Activated CD8-positive, alpha-beta T cell treated with anti-CD3 and anti-CD28 coated beads for 36 hours (primary cell): ENCODE measurements at regions not wholly inside any gene's neighbourhood (a gene's known extent, or its start where the extent isn't known, plus 50 kb on each side); places are given as distances from the start of the nearest gene placed in this dataset.
"Not testable (repeated sequence)": the region's sequence is repeated elsewhere in the genome, so short reads cannot be mapped to it uniquely, and the experiment has no call there.

Experiments
- ATAC-seq: fragments of 200-7000 bp; cut with Tn5 transposase; one replicate; pipeline ENCODE4 v1.10.0; 2021; ENCODE audit warnings: mild to moderate bottlenecking, moderate library complexity
- CTCF ChIA-PET: fragments of 350-600 bp; sonication (Branson Sonifier 250); formaldehyde crosslinking; loops from one replicate; lab custom pipeline; 2021; ENCODE audit warnings: antibody characterized with exemption; lab: Charles Lee
- POLR2A ChIA-PET: fragments of 350-600 bp; sonication (Branson Sonifier 250); formaldehyde crosslinking; loops from one replicate; lab custom pipeline; 2021; ENCODE audit warnings: antibody characterized with exemption; lab: Charles Lee
- DNase-seq: peaks from one replicate; pipeline ENCODE4 v3.0.0-alpha.2; 2020
- H3K27ac Mint-ChIP-seq: one replicate; pipeline ENCODE4 v1.8.0; 2021; ENCODE audit warnings: mild to moderate bottlenecking, mixed read lengths
- H3K27me3 Mint-ChIP-seq: one replicate; pipeline ENCODE4 v1.8.0; 2021; ENCODE audit warnings: mixed read lengths
- H3K36me3 Mint-ChIP-seq: one replicate; pipeline ENCODE4 v1.8.0; 2021; ENCODE audit warnings: low read depth, mixed read lengths
- H3K4me1 Mint-ChIP-seq: one replicate; pipeline ENCODE4 v1.8.0; 2021; ENCODE audit warnings: low read depth, mixed read lengths
- H3K4me3 Mint-ChIP-seq: one replicate; pipeline ENCODE4 v1.8.0; 2021; ENCODE audit warnings: mild to moderate bottlenecking, moderate library complexity, mixed read lengths
- H3K9me3 Mint-ChIP-seq: one replicate; pipeline ENCODE4 v1.8.0; 2021; ENCODE audit warnings: mixed read lengths
- CTCF ChIP-seq: fragments of 200-600 bp; IDR thresholded peaks from one replicate; pipeline ENCODE4 v1.8.0; 2022; ENCODE audit warnings: antibody characterized with exemption, mild to moderate bottlenecking
- intact Hi-C: fragments of 100-400 bp; cut with micrococcal nuclease; formaldehyde crosslinking; loops from one replicate; pipeline ENCODE4 v1.10.0; 2022

GRCh38 chr9:97248252-97248651 is 59.2 kb upstream of the CCDC180 start:
- not testable (repeated sequence) for H3K36me3 Mint-ChIP-seq, DNase-seq, H3K4me1 Mint-ChIP-seq

GRCh38 chr9:97243606-97244005 is 63.9 kb upstream of the CCDC180 start:
- H3K9me3 Mint-ChIP-seq, result no peaks in the 10 kb centered on the region
- ATAC-seq, result no peak
- no peaks in the 10 kb centered on the region for H3K27me3 Mint-ChIP-seq
- H3K4me3 Mint-ChIP-seq, result no peak overlapping the region
- CTCF ChIA-PET, result no interaction called here
- TF ChIP-seq CTCF, result no peak
- H3K27ac Mint-ChIP-seq, result no peak overlapping the region
- no peak for DNase-seq
- intact Hi-C loops, result no loop called here
- no peaks in the 10 kb centered on the region for H3K36me3 Mint-ChIP-seq
- peaks cover 21% of the 10 kb centered on the region for H3K4me1 Mint-ChIP-seq
- POLR2A ChIA-PET, result no interaction called here

More at GRCh38 chr9:97248252-97248651, 59.2 kb upstream of the CCDC180 start:
- H3K9me3 Mint-ChIP-seq, H3K27ac Mint-ChIP-seq, H3K4me3 Mint-ChIP-seq, ATAC-seq, CTCF ChIA-PET, intact Hi-C loops, H3K27me3 Mint-ChIP-seq: not testable (repeated sequence)
- POLR2A ChIA-PET, result interaction anchor here (1.3 kb wide), 1 partner anchor 10 kb away, joined by 4 read pairs; no protein-coding TSS in a partner anchor

DNA sequence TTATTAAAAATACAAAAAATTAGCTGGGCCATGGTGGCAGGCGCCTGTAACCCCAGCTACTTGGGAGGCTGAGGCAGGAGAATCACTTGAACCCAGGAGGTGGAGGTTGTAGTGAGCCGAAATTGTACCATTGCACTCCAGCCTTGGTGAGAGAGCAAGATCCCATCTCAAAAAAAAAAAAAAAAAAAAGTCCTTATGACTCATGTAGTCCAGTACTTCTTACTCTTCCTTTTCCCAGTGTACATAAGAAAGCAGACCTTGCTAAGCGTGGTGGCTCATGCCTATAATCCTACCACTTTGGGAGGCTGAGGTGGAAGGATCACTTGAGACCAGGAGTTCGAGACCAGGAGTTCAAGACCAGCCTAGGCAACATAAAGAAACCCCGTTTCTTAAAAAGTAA is 66.0 kb upstream of the CCDC180 start:
- H3K4me3 Mint-ChIP-seq, H3K27me3 Mint-ChIP-seq, intact Hi-C loops, H3K36me3 Mint-ChIP-seq, DNase-seq, CTCF ChIA-PET, H3K9me3 Mint-ChIP-seq, H3K27ac Mint-ChIP-seq, POLR2A ChIA-PET, ATAC-seq: not testable (repeated sequence)
- peaks cover 26% of the 10 kb centered on the region for H3K4me1 Mint-ChIP-seq

- intact Hi-C loops, result no loop called here
- ATAC-seq (peak; percentile 94), DNase-seq (peak; percentile 89)
- Mint-ChIP-seq H3K4me3 (peak overlapping the region; percentile 81), H3K27ac (peak overlapping the region; percentile 95), H3K4me1 (peaks cover 23% of the 10 kb centered on the region), H3K9me3 (no peaks in the 10 kb centered on the region), H3K27me3 (no peaks in the 10 kb centered on the region), H3K36me3 (no peaks in the 10 kb centered on the region)
- POLR2A ChIA-PET, result interaction anchor here (0.6 to 1.4 kb wide), 4 partner anchors 10 to 24 kb away, joined by 3 to 4 read pairs (median 4); no protein-coding TSS in a partner anchor
- CTCF ChIA-PET, result interaction anchor here (0.9 to 2.9 kb wide), 3 partner anchors 16 to 382 kb away, joined by 3 to 20 read pairs (median 8); no protein-coding TSS in a partner anchor
- TF ChIP-seq CTCF, result no peak
Observed at GRCh38 chr9:97237951-97238889, 69.2 kb upstream of the CCDC180 start.

- TF ChIP-seq CTCF, result no peak
Observed at GRCh38 chr9:97237311-97237786, 70.1 kb upstream of the CCDC180 start.

DNA sequence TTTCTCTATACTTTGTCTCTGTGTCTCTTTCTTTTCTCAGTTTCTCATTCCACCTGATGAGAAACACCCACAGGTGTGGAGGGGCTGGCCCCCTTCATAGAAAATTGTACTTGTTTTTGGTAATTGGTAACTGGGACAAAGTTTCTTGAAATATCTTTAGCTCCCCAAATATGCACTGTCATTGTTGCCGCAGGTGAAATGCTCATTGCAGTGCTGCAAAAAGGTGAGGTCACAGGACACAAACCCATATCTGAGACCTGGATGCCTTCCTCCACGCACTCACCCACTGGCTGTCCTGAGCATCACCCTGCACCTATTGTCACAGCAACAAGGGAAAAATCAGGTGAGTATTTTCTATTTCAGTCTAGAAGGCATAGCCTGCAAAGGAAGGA is 74.5 kb upstream of the CCDC180 start:
- H3K27me3 Mint-ChIP-seq, H3K36me3 Mint-ChIP-seq, DNase-seq, H3K4me3 Mint-ChIP-seq, H3K4me1 Mint-ChIP-seq, CTCF ChIA-PET, H3K27ac Mint-ChIP-seq, intact Hi-C loops, ATAC-seq, POLR2A ChIA-PET, H3K9me3 Mint-ChIP-seq: not testable (repeated sequence)

More at GRCh38 chr9:97237311-97237786, 70.1 kb upstream of the CCDC180 start:
- POLR2A ChIA-PET, result interaction anchor here (0.6 to 1.4 kb wide), 3 partner anchors 11 to 25 kb away, joined by 3 to 4 read pairs (median 4); no protein-coding TSS in a partner anchor
- H3K36me3 Mint-ChIP-seq, result no peaks in the 10 kb centered on the region
- no peaks in the 10 kb centered on the region for H3K9me3 Mint-ChIP-seq
- intact Hi-C loops, result no loop called here
- H3K4me1 Mint-ChIP-seq, result peaks cover 18% of the 10 kb centered on the region
- H3K4me3 Mint-ChIP-seq, result peak overlapping the region; percentile 81
- DNase-seq (no peak), ATAC-seq (no peak)
- peak overlapping the region; percentile 95 for H3K27ac Mint-ChIP-seq
- CTCF ChIA-PET, result interaction anchor here (1.4 to 2.9 kb wide), 2 partner anchors 16 to 381 kb away, joined by 8 to 20 read pairs; no protein-coding TSS in a partner anchor
- H3K27me3 Mint-ChIP-seq, result no peaks in the 10 kb centered on the region

DNA sequence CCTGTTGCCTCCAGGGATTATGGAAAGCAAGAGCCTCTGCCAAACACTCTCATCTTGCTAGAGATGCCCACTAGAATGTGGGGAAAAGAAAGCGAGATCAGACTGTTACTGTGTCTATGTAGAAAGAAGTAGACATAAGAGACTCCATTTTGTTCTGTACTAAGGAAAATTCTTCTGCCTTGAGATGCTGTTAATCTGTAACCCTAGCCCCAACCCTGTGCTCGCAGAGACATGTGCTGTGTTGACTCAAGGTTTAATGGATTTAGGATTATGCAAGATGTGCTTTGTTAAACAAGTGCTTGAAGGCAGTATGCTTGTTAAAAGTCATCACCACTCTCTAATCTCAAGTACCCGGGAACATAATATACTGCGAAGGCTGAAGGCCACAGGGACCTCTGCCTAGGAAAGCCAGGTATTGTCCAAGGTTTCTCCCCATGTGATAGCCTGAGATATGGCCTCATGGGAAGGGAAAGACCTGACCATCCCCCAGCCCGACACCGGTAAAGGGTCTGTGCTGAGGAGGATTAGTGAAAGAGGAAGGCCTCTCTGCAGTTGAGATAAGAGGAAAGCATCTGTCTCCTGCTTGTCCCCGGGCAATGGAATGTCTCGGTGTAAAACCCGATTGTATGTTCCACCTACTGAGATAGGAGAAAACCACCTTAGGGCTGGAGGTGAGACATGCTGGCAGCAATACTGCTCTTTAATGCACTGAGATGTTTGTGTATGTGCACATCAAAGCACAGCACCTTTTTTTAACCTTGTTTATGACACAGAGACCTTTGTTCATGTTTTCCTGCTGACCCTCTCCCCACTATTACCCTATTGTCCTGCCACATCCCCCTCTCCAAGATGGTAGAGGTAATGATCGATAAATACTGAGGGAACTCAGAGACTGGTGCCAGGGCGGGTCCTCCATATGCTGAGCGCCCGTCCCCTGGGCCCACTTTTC is 75.1 kb upstream of the CCDC180 start:
- ATAC-seq, CTCF ChIA-PET, H3K27ac Mint-ChIP-seq, DNase-seq, H3K4me3 Mint-ChIP-seq, intact Hi-C loops, H3K36me3 Mint-ChIP-seq, POLR2A ChIA-PET, H3K27me3 Mint-ChIP-seq, H3K4me1 Mint-ChIP-seq, H3K9me3 Mint-ChIP-seq: not testable (repeated sequence)

DNA sequence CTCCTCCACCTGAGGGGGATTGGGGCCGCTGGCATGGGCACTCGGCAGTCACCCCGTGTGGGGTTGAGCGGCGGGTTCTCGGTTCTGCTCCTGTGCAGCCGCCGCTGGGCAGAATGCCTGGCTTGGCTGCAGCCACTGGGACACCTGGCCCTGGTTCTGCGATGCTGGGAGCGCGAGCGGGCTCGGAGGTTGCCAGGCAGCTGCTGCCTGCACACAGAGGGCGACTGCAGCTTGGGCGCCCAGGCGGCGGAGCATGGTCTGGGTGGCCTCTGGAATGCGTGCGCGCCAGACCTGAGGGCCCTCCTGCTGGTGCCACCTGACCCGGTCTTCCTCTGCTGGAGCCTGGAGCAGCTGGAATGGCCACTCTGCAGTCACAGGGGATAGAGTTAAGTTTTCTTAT is 85.1 kb upstream of the CCDC180 start:
- DNase-seq, H3K36me3 Mint-ChIP-seq, POLR2A ChIA-PET, ATAC-seq, H3K9me3 Mint-ChIP-seq, H3K4me1 Mint-ChIP-seq, H3K27ac Mint-ChIP-seq, intact Hi-C loops: not testable (repeated sequence)
- peak overlapping the region; percentile 36 for H3K4me3 Mint-ChIP-seq
- CTCF ChIA-PET, result interaction anchor here (2.6 kb wide), 1 partner anchor 16 kb away, joined by 8 read pairs; no protein-coding TSS in a partner anchor
- H3K27me3 Mint-ChIP-seq, result peaks cover 45% of the 10 kb centered on the region
